AG04450 (cell line): ENCODE measurements at regions not wholly inside any gene's neighbourhood (a gene's known extent, or its start where the extent isn't known, plus 50 kb on each side); places are given as distances from the start of the nearest gene placed in this dataset.

Experiments
- CTCF ChIA-PET: fragments of 300-600, 350-600 bp; formaldehyde crosslinking; extraction: SDS; loops from one replicate; lab custom pipeline; 2022; ENCODE audit warnings: antibody characterized with exemption, inconsistent platforms; lab: Charles Lee
- POLR2A ChIA-PET: fragments of 350-600 bp; formaldehyde crosslinking; extraction: SDS; loops from one replicate; lab custom pipeline; 2021; ENCODE audit warnings: antibody characterized with exemption, inconsistent platforms; lab: Yijun Ruan, JAX
- DNase-seq: peaks from one replicate; pipeline ENCODE4 v3.0.0-alpha.2; 2011; ENCODE audit warnings: low read depth, low spot score
- H3K27ac ChIP-seq: one replicate; pipeline ENCODE4 v1.5.1; 2012; ENCODE audit warnings: low read depth, low read length, control low read depth
- H3K27me3 ChIP-seq: one replicate; pipeline ENCODE4 v1.6.0; 2012; ENCODE audit warnings: low read length; ENCODE audit not compliant: control insufficient read depth, insufficient read depth
- H3K4me3 ChIP-seq: 2 replicates; pipeline ENCODE4 v1.5.1; 2011; ENCODE audit warnings: mild to moderate bottlenecking, low read depth, low read length, control low read depth
- H3K9me3 ChIP-seq: 2 replicates; pipeline ENCODE4 v1.5.1; 2012; ENCODE audit warnings: low read length; ENCODE audit not compliant: control insufficient read depth, insufficient read depth
- CTCF ChIP-seq: IDR thresholded peaks from 2 replicates; pipeline ENCODE4 v1.5.1; 2011; ENCODE audit warnings: low read depth, low read length, control low read depth, inconsistent platforms

- peak overlapping the region; percentile 31 for H3K27ac ChIP-seq
- CTCF ChIA-PET = no interaction called here
- POLR2A ChIA-PET = no interaction called here
- no peaks in the 10 kb centered on the region for H3K9me3 ChIP-seq
- no peaks in the 10 kb centered on the region for H3K27me3 ChIP-seq
- no peak for DNase-seq
- no peak overlapping the region for H3K4me3 ChIP-seq
- no peak for TF ChIP-seq CTCF
Measured at GRCh38 chr3:27575499-27575898, 91.3 kb upstream of the SLC4A7 start.

GRCh38 chr3:27574438-27574795, 90.2 kb upstream of the SLC4A7 start:
- no peak for TF ChIP-seq CTCF
- ChIA-PET POLR2A (no interaction called here), CTCF (no interaction called here)

GRCh38 chr3:27573780-27574437, 89.7 kb upstream of the SLC4A7 start:
- ChIA-PET CTCF (no interaction called here), POLR2A (no interaction called here)
- Histone ChIP-seq H3K27ac (no peak overlapping the region), H3K4me3 (no peak overlapping the region), H3K27me3 (no peaks in the 10 kb centered on the region), H3K9me3 (no peaks in the 10 kb centered on the region)
- no peak for TF ChIP-seq CTCF
- DNase-seq = no peak

More at GRCh38 chr3:27574438-27574795, 90.2 kb upstream of the SLC4A7 start:
- Histone ChIP-seq H3K4me3 (no peak overlapping the region), H3K9me3 (no peaks in the 10 kb centered on the region), H3K27ac (no peak overlapping the region), H3K27me3 (no peaks in the 10 kb centered on the region)
- no peak for DNase-seq

GRCh38 chr3:27573138-27573537, 89.0 kb upstream of the SLC4A7 start:
- no peak overlapping the region for H3K4me3 ChIP-seq
- POLR2A ChIA-PET = no interaction called here
- no peaks in the 10 kb centered on the region for H3K9me3 ChIP-seq
- CTCF ChIA-PET = interaction anchor here (0.7 kb wide), 1 partner anchor 108 kb away, joined by 5 read pairs; no protein-coding TSS in a partner anchor
- H3K27ac ChIP-seq = no peak overlapping the region
- no peak for DNase-seq
- H3K27me3 ChIP-seq = no peaks in the 10 kb centered on the region
- TF ChIP-seq CTCF = no peak

- no peak overlapping the region for H3K27ac ChIP-seq
- ChIA-PET POLR2A (no interaction called here), CTCF (no interaction called here)
- no peak overlapping the region for H3K4me3 ChIP-seq
- DNase-seq = no peak
- H3K9me3 ChIP-seq = no peaks in the 10 kb centered on the region
- TF ChIP-seq CTCF = no peak
- no peaks in the 10 kb centered on the region for H3K27me3 ChIP-seq
Measured at GRCh38 chr3:27571345-27571744, 87.2 kb upstream of the SLC4A7 start.
